ENCODE measurements at regions not wholly inside any gene's neighbourhood (a gene's known extent, or its start where the extent isn't known, plus 50 kb on each side); places are given as distances from the start of the nearest gene placed in this dataset.

- TF ChIP-seq CTCF (IDR thresholded peaks at IDR 0.05) = no peak
- TF ChIP-seq POLR2AphosphoS5 (IDR thresholded peaks at IDR 0.05) = no peak
Measured at GRCh38 chr10:131035779-131036178, 275.7 kb downstream of the TCERG1L start.
